GM20000 (cell line): ENCODE measurements at regions not wholly inside any gene's neighbourhood (a gene's known extent, or its start where the extent isn't known, plus 50 kb on each side); places are given as distances from the start of the nearest gene placed in this dataset.

Experiments used
- DNase-seq: peaks from one replicate; pipeline ENCODE4 v3.0.0; 2012; ENCODE audit warnings: low spot score
- CTCF ChIP-seq: IDR thresholded peaks from 2 replicates; pipeline ENCODE4 v1.5.1; 2012; ENCODE audit warnings: mild to moderate bottlenecking, control low read depth; ENCODE audit errors: extremely low read depth, missing control alignments

DNA sequence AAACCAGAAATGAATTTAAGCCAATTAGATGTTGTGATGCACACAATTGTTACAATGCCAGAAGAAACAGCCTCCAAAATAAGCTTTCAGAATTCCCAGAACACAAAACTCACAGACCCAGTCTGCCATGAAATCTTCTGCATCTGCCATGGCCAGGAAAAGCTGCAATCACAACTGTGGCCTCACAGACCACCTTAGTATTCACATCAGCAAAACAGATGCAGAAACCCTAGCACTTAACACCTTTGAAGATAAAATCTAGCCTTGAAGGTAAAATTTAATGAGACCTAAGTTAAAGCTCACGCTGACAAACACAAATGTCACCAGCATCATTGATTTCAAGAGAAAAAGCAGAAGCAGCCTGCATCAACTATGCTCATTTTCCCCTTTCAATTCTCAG is 566.8 kb upstream of the TMPRSS15 start:
- no peak for TF ChIP-seq CTCF
- no peak for DNase-seq

GRCh38 chr21:18970941-18971340 is 567.4 kb upstream of the TMPRSS15 start:
- no peak for DNase-seq
- TF ChIP-seq CTCF: no peak

DNA sequence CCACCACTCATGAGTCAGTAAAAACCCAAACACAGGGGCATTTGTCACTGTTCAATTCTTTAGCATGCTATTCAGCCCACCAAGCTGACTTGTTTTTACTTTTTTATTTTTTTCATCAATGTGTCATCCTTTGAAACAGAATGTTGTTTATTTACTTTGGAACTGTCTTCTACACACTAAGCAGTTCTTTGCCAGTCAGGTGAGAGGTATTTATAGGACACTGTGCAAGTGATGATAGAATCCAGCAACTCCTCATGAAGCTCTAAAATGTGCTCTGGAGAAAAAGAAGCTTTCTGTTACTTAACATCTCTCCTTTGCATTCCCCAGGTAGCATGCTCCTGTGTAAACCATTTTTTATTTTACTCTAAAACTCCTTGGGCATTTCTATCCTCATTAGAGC is 582.0 kb upstream of the TMPRSS15 start:
- no peak for TF ChIP-seq CTCF
- DNase-seq: no peak

GRCh38 chr21:18986197-18986596 is 582.6 kb upstream of the TMPRSS15 start:
- no peak for TF ChIP-seq CTCF
- no peak for DNase-seq

- no peak for DNase-seq
Observed at GRCh38 chr21:18987520-18988026, 584.0 kb upstream of the TMPRSS15 start.

GRCh38 chr21:18989953-18990495 is 586.4 kb upstream of the TMPRSS15 start:
- TF ChIP-seq CTCF: no peak
- no peak for DNase-seq

More at GRCh38 chr21:18987520-18988026, 584.0 kb upstream of the TMPRSS15 start:
- TF ChIP-seq CTCF: no peak

DNA sequence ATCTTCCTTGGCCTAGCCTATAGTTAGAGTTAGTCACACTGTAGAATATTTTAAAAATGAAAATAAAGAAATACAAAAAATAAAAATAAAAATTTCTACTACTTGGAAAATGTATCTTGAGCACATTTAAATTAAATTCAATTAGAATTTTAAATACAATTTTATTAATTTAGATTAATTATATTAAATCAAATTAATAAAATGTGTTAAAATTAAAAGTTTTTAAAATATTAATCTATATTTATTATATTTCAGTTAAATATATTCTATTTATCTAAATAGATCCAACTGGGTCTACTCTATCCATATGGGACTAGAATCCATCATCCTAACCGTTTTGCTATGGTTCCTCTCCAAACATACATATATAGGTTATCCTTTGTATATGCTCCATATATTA is 588.3 kb upstream of the TMPRSS15 start:
- DNase-seq: no peak
- TF ChIP-seq CTCF: no peak
